GM12878 (cell line): ENCODE measurements at regions not wholly inside any gene's neighbourhood (a gene's known extent, or its start where the extent isn't known, plus 50 kb on each side); places are given as distances from the start of the nearest gene placed in this dataset.

Experiments
- ATAC-seq: fragments of 200-7000 bp; cut with Tn5 transposase; 3 replicates; pipeline ENCODE4 v1.9.1; 2020; ENCODE audit warnings: mild to moderate bottlenecking, moderate library complexity
- BruUV-seq: library from RNA; stranded (reverse); fragments of 400-500 nt; replicated peaks from 2 replicates; lab custom pipeline; 2021; lab: Mats Ljungman, UMichigan
- CTCF ChIA-PET: fragments of 300-600 bp; sonication (Branson Sonifier 250); formaldehyde crosslinking; extraction: SDS; loops from one replicate; lab custom pipeline; 2021; ENCODE audit warnings: inconsistent platforms; lab: Yijun Ruan, JAX
- POLR2A ChIA-PET: fragments of 350-600 bp; formaldehyde crosslinking; extraction: SDS; loops from one replicate; lab custom pipeline; 2021; ENCODE audit warnings: inconsistent platforms; lab: Charles Lee
- RAD21 ChIA-PET: fragments of 300-600 bp; sonication (Branson Sonifier 250); formaldehyde crosslinking; loops from one replicate; lab custom pipeline; 2023; ENCODE audit warnings: antibody characterized with exemption; ENCODE audit not compliant: unreplicated experiment; lab: Charles Lee
- SMC1A ChIA-PET: fragments of 300-600 bp; sonication (Branson Sonifier 250); formaldehyde crosslinking; loops from one replicate; lab custom pipeline; 2023; ENCODE audit not compliant: unreplicated experiment, uncharacterized antibody; lab: Charles Lee
- DNase-seq: peaks from one replicate; pipeline ENCODE4 v3.0.0-alpha.2; 2011; ENCODE audit warnings: low read depth, low spot score
- FAIRE-seq: peaks from 3 replicates; lab custom pipeline; 2011; peaks lifted over from hg19 to GRCh38; lab: Jason Lieb, UNC
- H2AFZ ChIP-seq: 2 replicates; pipeline ENCODE4 v1.6.0; 2011; ENCODE audit warnings: low read depth, low read length, control low read depth; ENCODE audit not compliant: control insufficient read depth
- H3K27ac ChIP-seq: 2 replicates; pipeline ENCODE4 v1.5.1; 2011; ENCODE audit warnings: control low read depth; ENCODE audit not compliant: control insufficient read depth, insufficient read depth
- H3K27me3 ChIP-seq, 2 experiments: replicated peaks in 1 of 2; 2 replicates each; pipeline versions ENCODE4 v1.6.0 to v1.6.1; 2011; ENCODE audit warnings: low read length in 1 of 2; ENCODE audit not compliant: control insufficient read depth in 2 of 2, insufficient read depth in 2 of 2
- H3K36me3 ChIP-seq, 2 experiments: 2 replicates each; pipeline ENCODE4 v1.5.1; 2011; ENCODE audit warnings: low read length in 1 of 2; ENCODE audit not compliant: control insufficient read depth in 2 of 2, insufficient read depth in 2 of 2
- H3K4me1 ChIP-seq: 2 replicates; pipeline ENCODE4 v1.6.1; 2011; ENCODE audit warnings: mild to moderate bottlenecking, low read length, moderate library complexity, mixed read lengths; ENCODE audit not compliant: control insufficient read depth, insufficient read depth
- H3K4me2 ChIP-seq: 2 replicates; pipeline ENCODE4 v1.6.0; 2011; ENCODE audit warnings: control low read depth; ENCODE audit not compliant: control insufficient read depth, insufficient read depth
- H3K4me3 ChIP-seq: fragments of 200-600 bp; sonication (generic); 2 replicates; pipeline ENCODE4 v1.5.1; 2016
- H3K79me2 ChIP-seq: 2 replicates; pipeline ENCODE4 v1.6.0; 2011; ENCODE audit warnings: low read length; ENCODE audit not compliant: control insufficient read depth, insufficient read depth
- H3K9ac ChIP-seq: 2 replicates; pipeline ENCODE4 v1.8.0; 2011; ENCODE audit warnings: low read length, control low read depth, mixed read lengths; ENCODE audit not compliant: control insufficient read depth, insufficient read depth
- H3K9me3 ChIP-seq: replicated peaks from 3 replicates; pipeline ENCODE4 v1.5.1; 2011; ENCODE audit warnings: mild to moderate bottlenecking, low read length; ENCODE audit not compliant: control insufficient read depth, insufficient read depth
- H4K20me1 ChIP-seq: 2 replicates; pipeline ENCODE4 v1.6.0; 2011; ENCODE audit not compliant: control insufficient read depth, insufficient read depth
- ATF7 ChIP-seq: fragments of 450-650 bp; IDR thresholded peaks from 2 replicates; pipeline ENCODE4 v1.6.1; 2016; ENCODE audit warnings: low read depth, mild to moderate bottlenecking
- CHD1 ChIP-seq: IDR thresholded peaks from 2 replicates; pipeline ENCODE4 v1.6.1; 2012; ENCODE audit warnings: low read depth, low read length, improper control_type of control experiment
- FOXM1 ChIP-seq: IDR thresholded peaks from 2 replicates; pipeline ENCODE4 v1.6.1; 2012; ENCODE audit warnings: low read depth, mild to moderate bottlenecking, inconsistent platforms, low read length, moderate library complexity
- KDM1A ChIP-seq: fragments of 200-600 bp; sonication (generic); IDR thresholded peaks from 2 replicates; pipeline ENCODE4 v1.6.1; 2016; ENCODE audit warnings: borderline replicate concordance
- KLF5 ChIP-seq: fragments of 450-650 bp; IDR thresholded peaks from 2 replicates; pipeline ENCODE4 v1.6.1; 2014; ENCODE audit warnings: mild to moderate bottlenecking; ENCODE audit not compliant: partially characterized antibody
- NFIC ChIP-seq: IDR thresholded peaks from 2 replicates; pipeline ENCODE4 v1.6.1; 2012; ENCODE audit warnings: low read depth, mild to moderate bottlenecking, inconsistent platforms, low read length, moderate library complexity
- NFYB ChIP-seq: IDR thresholded peaks from 2 replicates; pipeline ENCODE4 v1.6.1; 2011; ENCODE audit warnings: low read depth, mild to moderate bottlenecking, low read length, improper control_type of control experiment, moderate library complexity; ENCODE audit not compliant: insufficient read depth
- RAD51 ChIP-seq: fragments of 450-650 bp; IDR thresholded peaks from 2 replicates; pipeline ENCODE4 v1.6.1; 2016; ENCODE audit warnings: moderate library complexity, mild to moderate bottlenecking, inconsistent platforms
- SUZ12 ChIP-seq: fragments of 200-600 bp; sonication (generic); IDR thresholded peaks from one replicate; pipeline ENCODE4 v1.6.1; 2018; ENCODE audit warnings: antibody characterized with exemption, mild to moderate bottlenecking; ENCODE audit not compliant: unreplicated experiment
- TBL1XR1 ChIP-seq: IDR thresholded peaks from 2 replicates; pipeline ENCODE4 v1.6.1; 2012; ENCODE audit warnings: low read depth, low read length, improper control_type of control experiment
- ZNF24 ChIP-seq: fragments of 450-650 bp; IDR thresholded peaks from 2 replicates; pipeline ENCODE4 v1.6.1; 2017; ENCODE audit warnings: antibody characterized with exemption, mild to moderate bottlenecking
- WGBS: methylation state at CpG from one replicate; pipeline ENCODE4 v1.1.6; 2016; ENCODE audit warnings: low lambda C conversion rate; ENCODE audit not compliant: insufficient replicate concordance, insufficient coverage; ENCODE audit errors: missing lambda C conversion rate; 5-methylcytosine and 5-hydroxymethylcytosine counted together
- in situ Hi-C: fragments of 300-500 bp; cut with MboI; formaldehyde crosslinking; loops from 9 replicates; pipeline ENCODE4 v1.14.3; 2018; ENCODE audit warnings: mixed read lengths
- intact Hi-C: fragments of 100-400 bp; cut with micrococcal nuclease; formaldehyde crosslinking; loops from one replicate; pipeline ENCODE4 v1.14.2; 2022; ENCODE audit not compliant: unreplicated experiment
- TF ChIP-seq, protein P1 (sequence below): fragments of 450-650 bp; IDR thresholded peaks from 2 replicates; pipeline ENCODE4 v1.6.1; 2017; ENCODE audit warnings: mild to moderate bottlenecking, low read depth, inconsistent platforms; ENCODE audit not compliant: poor library complexity, severe bottlenecking
- TF ChIP-seq, protein P2 (sequence below): IDR thresholded peaks from 2 replicates; pipeline ENCODE4 v1.6.1; 2012; ENCODE audit warnings: low read depth, low read length, improper control_type of control experiment

DNA sequence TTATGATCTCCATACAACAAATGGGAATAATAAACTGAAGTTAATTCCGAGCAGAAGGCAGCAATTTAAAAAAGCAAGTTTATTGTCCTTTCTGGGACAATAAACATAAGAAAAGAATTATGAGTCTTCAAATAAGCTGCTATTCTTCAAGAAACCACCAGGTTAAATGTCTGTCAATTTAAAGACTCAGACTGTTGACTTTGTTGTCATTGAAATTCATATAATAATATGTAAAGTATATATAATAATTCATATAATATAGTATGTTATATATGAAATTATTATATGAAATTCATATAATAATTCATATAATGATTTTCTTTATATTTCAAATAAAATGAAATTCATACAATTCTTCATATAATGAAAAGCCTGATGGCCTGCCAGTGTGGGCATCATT is 497.5 kb upstream of the RGMB start:
- Histone ChIP-seq H3K4me2 (no peak overlapping the region), H3K36me3 (no peaks in the 10 kb centered on the region), H3K27ac (no peak overlapping the region), H3K9ac (no peak overlapping the region), H3K4me1 (no peaks in the 10 kb centered on the region), H3K9me3 (no peaks in the 10 kb centered on the region), H3K27me3 (no peaks in the 10 kb centered on the region), H4K20me1 (no peaks in the 10 kb centered on the region), H3K4me3 (no peak overlapping the region), H2AFZ (no peak overlapping the region), H3K79me2 (no peaks in the 10 kb centered on the region)
- WGBS = 0% methylated on average over 1 of the region's 1 CpG
- DNase-seq (no peak), FAIRE-seq (no peak), ATAC-seq (no peak)
- intact Hi-C loops (no loop called here), in situ Hi-C loops (no loop called here)
- ChIA-PET CTCF (interaction anchor here (1.5 kb wide), 1 partner anchor 25 kb away, joined by 3 read pairs; no protein-coding TSS in a partner anchor), SMC1A (interaction anchor here (0.6 to 1.6 kb wide), 3 partner anchors 14 to 340 kb away, joined by 3 read pairs; no protein-coding TSS in a partner anchor), RAD21 (no interaction called here), POLR2A (no interaction called here)
- BruUV-seq = no TSS peak
- TF ChIP-seq NFIC (no peak), TBL1XR1 (no peak), ZNF24 (no peak), KDM1A (no peak)

DNA sequence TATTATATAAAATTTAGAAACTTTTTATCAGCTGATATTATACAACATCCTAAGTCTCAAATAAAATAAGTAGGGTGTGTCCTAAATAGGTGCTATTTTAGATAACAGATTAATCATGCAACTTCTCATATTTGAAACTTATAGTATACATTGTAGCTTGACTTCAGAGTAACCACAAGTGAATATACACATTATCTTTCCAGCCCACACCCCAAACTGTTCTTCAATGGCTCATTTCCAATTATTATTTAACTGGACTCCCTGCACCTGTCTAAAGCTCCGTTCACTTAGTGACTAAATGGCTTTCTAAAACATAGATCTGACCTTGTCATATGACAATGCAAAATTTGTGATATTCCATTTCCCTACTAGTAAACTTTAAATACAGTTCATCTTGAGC is 490.9 kb upstream of the RGMB start:
- intact Hi-C loops = no loop called here
- Histone ChIP-seq H2AFZ (no peak overlapping the region), H3K4me2 (no peak overlapping the region), H3K27ac (no peak overlapping the region), H3K4me3 (no peak overlapping the region), H3K4me1 (no peaks in the 10 kb centered on the region), H3K9me3 (no peaks in the 10 kb centered on the region), H4K20me1 (no peaks in the 10 kb centered on the region), H3K79me2 (no peaks in the 10 kb centered on the region), H3K27me3 (no peaks in the 10 kb centered on the region), H3K9ac (no peak overlapping the region), H3K36me3 (no peaks in the 10 kb centered on the region)
- 28% methylated on average over 1 of the region's 1 CpG for WGBS
- no peak for FAIRE-seq
- TF ChIP-seq, protein P1, sequence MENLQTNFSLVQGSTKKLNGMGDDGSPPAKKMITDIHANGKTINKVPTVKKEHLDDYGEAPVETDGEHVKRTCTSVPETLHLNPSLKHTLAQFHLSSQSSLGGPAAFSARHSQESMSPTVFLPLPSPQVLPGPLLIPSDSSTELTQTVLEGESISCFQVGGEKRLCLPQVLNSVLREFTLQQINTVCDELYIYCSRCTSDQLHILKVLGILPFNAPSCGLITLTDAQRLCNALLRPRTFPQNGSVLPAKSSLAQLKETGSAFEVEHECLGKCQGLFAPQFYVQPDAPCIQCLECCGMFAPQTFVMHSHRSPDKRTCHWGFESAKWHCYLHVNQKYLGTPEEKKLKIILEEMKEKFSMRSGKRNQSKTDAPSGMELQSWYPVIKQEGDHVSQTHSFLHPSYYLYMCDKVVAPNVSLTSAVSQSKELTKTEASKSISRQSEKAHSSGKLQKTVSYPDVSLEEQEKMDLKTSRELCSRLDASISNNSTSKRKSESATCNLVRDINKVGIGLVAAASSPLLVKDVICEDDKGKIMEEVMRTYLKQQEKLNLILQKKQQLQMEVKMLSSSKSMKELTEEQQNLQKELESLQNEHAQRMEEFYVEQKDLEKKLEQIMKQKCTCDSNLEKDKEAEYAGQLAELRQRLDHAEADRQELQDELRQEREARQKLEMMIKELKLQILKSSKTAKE = no peak
- TF ChIP-seq ZNF24 (no peak), NFYB (no peak), ATF7 (no peak), CHD1 (no peak), TBL1XR1 (no peak), KLF5 (no peak), SUZ12 (no peak), FOXM1 (no peak), RAD51 (no peak)
- TF ChIP-seq, protein P2, sequence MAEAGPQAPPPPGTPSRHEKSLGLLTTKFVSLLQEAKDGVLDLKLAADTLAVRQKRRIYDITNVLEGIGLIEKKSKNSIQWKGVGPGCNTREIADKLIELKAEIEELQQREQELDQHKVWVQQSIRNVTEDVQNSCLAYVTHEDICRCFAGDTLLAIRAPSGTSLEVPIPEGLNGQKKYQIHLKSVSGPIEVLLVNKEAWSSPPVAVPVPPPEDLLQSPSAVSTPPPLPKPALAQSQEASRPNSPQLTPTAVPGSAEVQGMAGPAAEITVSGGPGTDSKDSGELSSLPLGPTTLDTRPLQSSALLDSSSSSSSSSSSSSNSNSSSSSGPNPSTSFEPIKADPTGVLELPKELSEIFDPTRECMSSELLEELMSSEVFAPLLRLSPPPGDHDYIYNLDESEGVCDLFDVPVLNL = no peak
- no peak for ATAC-seq
- in situ Hi-C loops = no loop called here
- CTCF ChIA-PET = interaction anchor here (1.2 kb wide), 1 partner anchor 486 kb away, joined by 4 read pairs; no protein-coding TSS in a partner anchor
- RAD21 ChIA-PET = interaction anchor here (0.6 kb wide), 1 partner anchor 484 kb away, joined by 3 read pairs; no protein-coding TSS in a partner anchor
- no peak for DNase-seq
- POLR2A ChIA-PET = interaction anchor here (0.7 kb wide), 1 partner anchor 19 kb away, joined by 5 read pairs; no protein-coding TSS in a partner anchor
- SMC1A ChIA-PET = interaction anchor here (0.6 to 1.1 kb wide), 2 partner anchors 14 to 752 kb away, joined by 3 to 4 read pairs; no protein-coding TSS in a partner anchor
- BruUV-seq = no TSS peak
